ENCODE measurements at regions not wholly inside any gene's neighbourhood (a gene's known extent, or its start where the extent isn't known, plus 50 kb on each side); places are given as distances from the start of the nearest gene placed in this dataset.
"Not testable (repeated sequence)": the region's sequence is repeated elsewhere in the genome, so short reads cannot be mapped to it uniquely, and the experiment has no call there.

GRCh38 chr5:60131504-60131903 lies 238.0 kb upstream of the PDE4D start:
- no peak for DNase-seq (ENCODE audit: extremely low read depth in 1 of 2, low read depth in 1 of 2)

DNA sequence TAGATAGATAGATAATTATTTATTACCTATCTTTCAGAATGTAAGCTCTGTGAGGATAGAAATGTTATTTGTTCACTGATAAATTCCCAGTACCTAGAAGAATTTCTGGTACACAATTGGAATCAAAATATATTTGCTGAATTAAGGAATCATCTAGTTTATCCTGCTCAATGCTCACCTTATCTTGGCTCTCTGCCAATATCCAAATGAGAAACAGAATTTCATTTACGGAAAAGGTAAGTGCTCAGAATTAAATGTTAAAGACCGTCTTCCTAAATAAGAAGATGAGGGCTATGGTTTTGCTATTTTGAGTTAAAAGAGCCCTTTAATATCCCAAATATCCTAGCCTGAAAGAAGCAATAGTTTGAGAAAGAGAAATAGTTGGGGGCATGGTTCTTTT lies 232.1 kb upstream of the PDE4D start:
- DNase-seq (ENCODE audit: extremely low read depth in 1 of 2, low read depth in 1 of 2): no peak

DNA sequence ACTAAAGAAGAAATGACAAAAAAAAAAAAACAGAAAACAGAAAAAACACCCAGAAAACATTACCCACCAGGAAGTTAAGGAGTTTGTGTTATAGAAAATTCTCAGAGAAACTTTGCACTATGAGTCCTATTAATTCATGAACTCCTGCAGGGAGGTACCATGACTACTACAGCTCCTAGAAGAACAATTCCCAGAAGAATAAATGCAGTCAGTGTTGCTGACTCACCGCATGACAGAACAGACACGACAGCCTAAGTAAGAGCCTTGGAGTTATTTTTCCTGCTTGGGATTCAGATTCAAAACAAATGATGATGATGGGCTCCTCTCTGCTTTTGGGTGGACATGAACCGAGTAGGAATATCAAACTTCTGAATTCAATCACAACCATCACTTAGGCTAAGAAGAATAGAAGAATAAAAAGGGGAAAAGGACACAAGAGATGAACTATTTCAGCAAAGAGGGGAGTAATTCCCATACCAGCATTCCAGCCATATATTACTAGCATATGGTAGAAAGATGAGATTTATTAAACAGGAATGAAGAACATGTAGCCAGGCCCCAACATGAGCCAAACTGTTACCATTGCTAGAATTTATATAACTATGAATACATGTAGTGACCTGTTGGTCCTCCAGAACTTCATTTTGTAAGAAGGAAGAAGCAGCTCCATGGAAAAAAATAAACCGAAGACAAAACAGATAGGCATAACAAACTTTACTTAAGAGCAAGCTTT lies 209.6 kb upstream of the PDE4D start:
- DNase-seq (ENCODE audit: extremely low read depth in 1 of 2, low read depth in 1 of 2): no peak

DNA sequence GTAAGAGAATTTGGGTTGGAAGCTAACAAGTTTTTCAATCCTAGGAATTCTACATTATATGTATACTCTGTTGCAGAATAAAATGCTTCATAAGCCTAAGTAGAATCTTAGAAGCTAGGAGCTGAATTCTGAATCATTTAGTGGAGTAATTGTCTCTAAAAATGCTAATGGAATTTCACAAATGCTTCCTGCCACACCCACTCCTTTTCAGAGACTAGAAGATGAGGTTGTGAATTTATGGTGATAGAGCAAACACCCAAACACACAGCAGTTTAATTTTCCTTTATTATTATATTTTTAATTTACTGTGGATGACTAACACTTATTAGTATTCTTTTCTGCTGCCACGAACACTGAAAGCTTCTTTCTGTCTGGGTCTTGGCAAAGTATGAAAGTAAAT lies 208.0 kb upstream of the PDE4D start:
- DNase-seq (ENCODE audit: extremely low read depth in 1 of 2, low read depth in 1 of 2): no peak

DNA sequence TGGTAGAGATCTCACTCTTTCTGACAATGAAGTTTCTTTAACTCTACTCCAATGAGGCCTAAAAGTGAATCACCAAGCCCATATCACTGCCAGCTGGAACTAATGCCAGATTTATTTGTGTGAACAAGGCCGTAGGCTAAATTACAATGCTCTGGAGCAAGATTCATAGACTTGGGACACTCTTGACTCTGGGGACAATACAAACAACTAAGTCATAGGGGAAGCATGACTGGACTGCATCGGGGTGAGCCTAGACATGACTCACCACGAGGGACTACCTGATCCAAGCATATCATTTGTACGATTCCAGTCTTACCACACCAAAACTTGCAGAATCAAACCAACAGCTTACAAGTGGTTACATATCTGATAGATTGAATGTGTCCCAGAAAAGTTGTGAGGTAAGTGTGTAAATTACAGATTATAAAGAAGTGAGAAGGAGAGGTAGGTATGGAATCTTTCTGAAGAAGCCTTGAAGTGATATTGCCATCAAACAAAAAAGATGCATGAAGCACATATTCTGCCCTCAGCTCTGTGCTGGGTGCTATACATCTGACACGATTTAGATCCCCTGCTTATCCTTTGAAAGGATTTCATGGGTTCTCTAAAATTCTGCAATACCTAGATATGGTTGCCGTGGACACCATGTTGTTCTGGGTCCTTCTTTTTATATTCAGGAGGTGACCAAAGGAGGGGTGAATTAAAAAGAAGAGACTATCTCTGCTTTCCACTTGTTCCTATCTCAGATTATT lies 199.3 kb upstream of the PDE4D start:
- DNase-seq (ENCODE audit: extremely low read depth in 1 of 2, low read depth in 1 of 2): no peak

DNA sequence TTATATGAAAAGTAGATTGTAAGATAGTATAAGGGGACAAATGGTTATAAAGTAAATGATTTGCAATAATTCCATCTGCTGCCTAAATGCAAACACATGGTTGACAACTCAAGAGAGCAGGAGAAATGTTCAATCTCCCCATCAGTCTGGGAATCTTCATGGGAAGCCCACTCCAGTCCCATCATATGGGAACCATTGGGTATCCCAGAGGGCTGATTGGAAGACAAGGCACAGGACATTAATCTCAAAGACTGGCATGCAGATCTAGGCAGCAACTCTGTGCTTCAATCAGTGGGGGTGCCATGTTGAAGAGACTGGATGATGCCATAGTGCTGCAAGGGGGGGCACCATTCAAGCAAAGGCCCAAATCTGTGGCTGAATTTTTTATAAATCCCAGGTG lies 193.1 kb upstream of the PDE4D start:
- no peak for DNase-seq (ENCODE audit: extremely low read depth in 1 of 2, low read depth in 1 of 2)

DNA sequence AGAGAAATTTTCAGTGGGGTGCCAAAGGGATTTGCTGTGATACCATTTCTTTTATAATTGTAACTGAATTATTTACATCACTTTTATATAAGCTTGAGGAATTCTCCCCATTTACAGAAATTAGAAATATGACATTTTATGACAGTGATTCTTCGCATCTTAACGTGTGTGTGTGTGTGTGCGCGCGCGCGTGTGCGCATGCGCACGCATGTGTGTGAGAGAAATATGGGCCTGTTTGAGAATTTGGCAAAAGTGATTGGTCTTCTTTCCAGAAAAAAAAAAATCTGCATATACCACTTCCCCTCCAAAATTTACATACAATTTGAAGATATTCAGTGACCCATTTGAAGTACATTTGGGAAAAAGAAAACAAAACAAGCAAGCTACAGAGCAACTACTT lies 190.7 kb upstream of the PDE4D start:
- DNase-seq (ENCODE audit: extremely low read depth in 1 of 2, low read depth in 1 of 2): no peak

DNA sequence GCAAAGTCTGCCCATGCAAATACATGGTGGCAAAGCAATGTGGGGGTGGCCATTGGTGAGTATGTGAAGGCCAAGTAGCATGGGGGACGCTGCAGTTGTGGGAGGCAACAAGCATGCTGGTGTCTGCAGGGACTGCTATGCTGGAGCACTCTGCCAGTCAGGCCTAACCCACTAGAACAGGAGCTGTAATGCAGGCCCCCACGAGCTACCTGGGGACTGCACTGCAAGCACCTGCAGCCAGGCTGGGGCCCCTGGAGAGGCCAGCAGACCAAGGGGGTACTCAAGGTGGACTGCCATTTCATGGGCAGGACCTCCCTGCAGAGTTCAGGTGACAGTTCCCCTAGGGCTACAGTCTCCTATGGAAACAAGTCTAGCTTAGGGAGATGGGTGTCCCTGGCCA lies 183.8 kb upstream of the PDE4D start:
- no peak for DNase-seq (ENCODE audit: extremely low read depth in 1 of 2, low read depth in 1 of 2)

DNA sequence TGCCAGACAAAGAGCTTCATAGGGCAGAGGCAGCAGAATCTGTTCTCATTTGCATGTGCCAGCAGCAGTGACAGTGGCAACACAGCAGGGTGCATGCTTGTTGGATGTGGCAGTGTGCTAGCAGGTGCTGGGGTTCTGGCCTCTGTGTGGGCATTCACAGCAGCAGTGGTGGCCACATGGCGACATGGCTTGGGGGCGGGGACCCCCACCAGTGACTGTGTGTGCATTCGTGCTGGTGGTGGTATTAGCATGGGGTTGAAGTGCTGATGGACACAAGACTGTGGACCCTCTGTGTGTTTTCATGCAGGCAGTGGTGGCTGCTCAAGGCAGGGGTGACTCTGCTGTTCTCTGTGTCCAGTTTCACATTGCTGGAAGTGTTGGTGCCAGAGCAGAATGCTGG lies 183.2 kb upstream of the PDE4D start:
- no peak for DNase-seq (ENCODE audit: extremely low read depth in 1 of 2, low read depth in 1 of 2)

GRCh38 chr5:60066502-60066901 lies 173.0 kb upstream of the PDE4D start:
- DNase-seq (ENCODE audit: extremely low read depth in 1 of 2, low read depth in 1 of 2): no peak

- no peak for DNase-seq (ENCODE audit: extremely low read depth in 1 of 2, low read depth in 1 of 2)
Measured at GRCh38 chr5:60060389-60060788, 166.9 kb upstream of the PDE4D start.

DNA sequence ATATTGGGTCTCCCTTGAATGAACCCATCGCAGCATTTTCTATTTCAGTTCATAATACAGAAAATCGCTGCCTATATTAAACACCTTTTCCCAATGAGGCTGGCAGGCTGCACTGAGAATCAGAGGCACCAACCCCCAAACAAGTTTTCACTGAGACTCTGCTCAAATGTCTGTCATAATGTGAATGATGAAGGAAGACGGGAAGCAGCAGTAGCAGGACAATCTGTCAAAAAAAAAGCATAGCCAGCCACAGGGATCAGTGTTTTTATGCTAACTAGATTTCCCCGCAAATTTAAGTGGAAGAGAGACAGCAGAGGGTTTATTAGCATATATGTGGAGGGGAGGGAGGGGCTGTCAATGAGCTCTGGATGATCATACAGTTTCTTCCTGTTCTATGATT lies 162.7 kb upstream of the PDE4D start:
- DNase-seq (ENCODE audit: extremely low read depth in 1 of 2, low read depth in 1 of 2): no peak

- DNase-seq (ENCODE audit: extremely low read depth in 1 of 2, low read depth in 1 of 2): no peak
Measured at GRCh38 chr5:60055168-60055567, 161.6 kb upstream of the PDE4D start.

DNA sequence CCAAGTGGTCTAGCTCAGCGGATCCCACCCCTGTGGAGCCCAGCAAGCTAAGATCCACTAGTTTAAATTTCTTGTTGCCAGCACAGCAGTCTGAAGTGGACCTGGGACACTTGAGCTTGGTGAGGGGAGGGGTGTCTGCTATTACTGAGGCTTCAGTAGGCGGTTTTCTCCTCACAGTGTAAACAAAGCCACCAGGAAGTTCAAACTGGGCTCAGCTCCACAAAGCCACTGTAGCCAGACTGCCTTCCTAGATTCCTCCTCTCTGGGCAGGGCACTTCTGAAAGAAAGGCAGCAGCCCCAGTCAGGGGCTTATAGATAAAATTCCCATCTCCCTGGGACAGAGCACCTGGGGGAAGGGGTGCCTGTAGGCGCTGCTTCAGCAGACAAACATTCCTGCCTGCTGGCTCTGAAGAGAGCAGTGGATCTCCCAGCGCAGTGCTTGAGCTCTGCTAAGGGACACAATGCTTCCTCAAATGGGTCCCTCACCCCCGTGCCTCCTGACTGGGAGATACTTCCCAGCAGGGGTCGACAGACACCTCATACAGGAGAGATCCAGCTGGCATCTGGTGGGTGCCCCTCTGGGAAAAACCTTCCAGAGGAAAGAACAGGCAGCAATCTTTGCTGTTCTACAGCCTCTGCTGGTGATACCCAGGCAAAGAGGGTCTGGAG lies 148.6 kb upstream of the PDE4D start:
- DNase-seq (ENCODE audit: extremely low read depth in 1 of 2, low read depth in 1 of 2): not testable (repeated sequence)

- not testable (repeated sequence) for DNase-seq (ENCODE audit: extremely low read depth in 1 of 2, low read depth in 1 of 2)
Measured at GRCh38 chr5:60041508-60041907, 148.0 kb upstream of the PDE4D start.

GRCh38 chr5:60036192-60036938 lies 142.8 kb upstream of the PDE4D start:
- no peak for DNase-seq (ENCODE audit: extremely low read depth in 1 of 2, low read depth in 1 of 2)

- DNase-seq (ENCODE audit: extremely low read depth in 1 of 2, low read depth in 1 of 2): no peak
Measured at GRCh38 chr5:60026161-60026560, 132.6 kb upstream of the PDE4D start.

DNA sequence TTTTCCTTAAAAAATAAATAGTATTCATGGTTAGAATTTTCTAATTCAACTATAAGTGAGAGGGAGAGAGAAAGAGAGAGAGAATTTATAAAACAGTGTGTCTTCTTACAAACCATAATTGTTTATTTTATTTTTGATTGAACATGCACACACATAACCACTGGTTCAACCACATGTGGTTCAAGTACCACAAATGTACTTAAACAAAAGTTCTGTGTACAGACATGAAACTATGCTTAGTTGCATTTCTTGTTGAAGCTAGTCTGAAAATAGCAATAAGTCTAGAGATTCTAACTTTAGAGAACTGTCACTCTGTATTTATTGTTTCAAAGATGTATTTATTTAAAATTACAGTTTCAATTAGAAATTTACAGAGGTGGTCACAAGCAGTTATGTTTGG lies 130.6 kb upstream of the PDE4D start:
- DNase-seq (ENCODE audit: extremely low read depth in 1 of 2, low read depth in 1 of 2): no peak

DNA sequence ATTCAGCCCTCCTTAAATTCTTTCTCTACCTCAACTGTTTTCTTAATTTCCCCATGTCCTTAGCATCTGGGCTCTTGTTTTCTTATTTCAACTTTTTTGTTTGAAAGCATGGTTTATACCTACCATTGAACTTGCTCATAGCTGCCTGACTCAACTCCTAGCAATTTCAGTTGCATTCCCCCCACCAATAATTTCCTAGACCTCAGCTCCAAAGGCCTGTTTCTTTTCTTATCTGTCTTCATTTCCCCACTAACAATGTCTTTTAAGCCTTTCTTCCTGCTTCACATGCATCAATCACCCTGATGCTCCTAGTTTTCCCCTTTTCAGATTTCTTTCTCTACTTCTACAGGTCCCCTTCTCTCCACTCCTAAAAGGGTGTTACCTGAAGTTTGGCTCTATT lies 129.7 kb upstream of the PDE4D start:
- no peak for DNase-seq (ENCODE audit: extremely low read depth in 1 of 2, low read depth in 1 of 2)

DNA sequence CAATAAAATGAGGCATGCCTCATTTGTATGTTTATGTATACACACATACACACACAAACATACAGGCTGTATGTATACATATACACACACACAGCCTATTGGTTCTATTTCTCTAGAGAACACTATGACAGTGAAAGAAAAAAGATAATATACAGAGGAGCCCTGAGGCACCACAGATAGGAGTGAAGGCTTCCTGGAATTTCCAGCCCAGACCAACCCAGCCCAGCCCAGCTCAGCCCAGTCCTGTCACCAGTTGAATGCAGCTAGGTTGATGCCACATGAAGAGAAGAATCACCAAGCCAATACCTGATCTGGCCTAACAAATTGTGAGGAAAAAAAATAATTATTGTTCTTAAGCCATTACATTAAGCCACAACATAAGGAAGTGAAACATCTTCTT lies 126.9 kb upstream of the PDE4D start:
- DNase-seq (ENCODE audit: extremely low read depth in 1 of 2, low read depth in 1 of 2): no peak

DNA sequence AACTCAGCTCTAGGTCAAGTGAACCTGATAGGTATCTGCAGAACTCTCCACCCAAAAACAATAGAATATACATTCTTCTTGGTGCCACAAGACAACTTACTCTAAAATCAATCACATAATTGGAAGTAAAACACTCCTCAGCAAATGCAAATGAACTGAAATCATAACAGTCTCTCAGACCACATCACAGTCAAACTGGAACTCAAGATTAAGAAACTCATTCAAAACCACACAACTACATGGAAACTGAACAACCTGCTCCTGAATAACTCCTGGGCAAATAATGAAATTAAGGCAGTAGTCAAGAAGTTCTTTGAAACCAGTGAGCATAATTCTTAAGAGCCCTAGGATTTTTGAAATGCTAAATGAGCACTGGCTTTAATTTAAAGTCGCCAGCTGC lies 125.4 kb upstream of the PDE4D start:
- DNase-seq (ENCODE audit: extremely low read depth in 1 of 2, low read depth in 1 of 2): not testable (repeated sequence)

All from stimulated activated CD8-positive, alpha-beta memory T cell treated with anti-CD3 and anti-CD28 coated beads, Interleukin-7, amount 100 ng/mL, for 48 hours (primary cell).